ENCODE measurements at regions not wholly inside any gene's neighbourhood (a gene's known extent, or its start where the extent isn't known, plus 50 kb on each side); places are given as distances from the start of the nearest gene placed in this dataset.

GRCh38 chr6:15827496-15828255 lies 164.8 kb upstream of the DTNBP1 start:
- TF ChIP-seq, protein P1, sequence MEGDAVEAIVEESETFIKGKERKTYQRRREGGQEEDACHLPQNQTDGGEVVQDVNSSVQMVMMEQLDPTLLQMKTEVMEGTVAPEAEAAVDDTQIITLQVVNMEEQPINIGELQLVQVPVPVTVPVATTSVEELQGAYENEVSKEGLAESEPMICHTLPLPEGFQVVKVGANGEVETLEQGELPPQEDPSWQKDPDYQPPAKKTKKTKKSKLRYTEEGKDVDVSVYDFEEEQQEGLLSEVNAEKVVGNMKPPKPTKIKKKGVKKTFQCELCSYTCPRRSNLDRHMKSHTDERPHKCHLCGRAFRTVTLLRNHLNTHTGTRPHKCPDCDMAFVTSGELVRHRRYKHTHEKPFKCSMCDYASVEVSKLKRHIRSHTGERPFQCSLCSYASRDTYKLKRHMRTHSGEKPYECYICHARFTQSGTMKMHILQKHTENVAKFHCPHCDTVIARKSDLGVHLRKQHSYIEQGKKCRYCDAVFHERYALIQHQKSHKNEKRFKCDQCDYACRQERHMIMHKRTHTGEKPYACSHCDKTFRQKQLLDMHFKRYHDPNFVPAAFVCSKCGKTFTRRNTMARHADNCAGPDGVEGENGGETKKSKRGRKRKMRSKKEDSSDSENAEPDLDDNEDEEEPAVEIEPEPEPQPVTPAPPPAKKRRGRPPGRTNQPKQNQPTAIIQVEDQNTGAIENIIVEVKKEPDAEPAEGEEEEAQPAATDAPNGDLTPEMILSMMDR (conservative IDR thresholded peaks at IDR 0.05), result no peak
- no peak for TF ChIP-seq ZFX (IDR thresholded peaks at IDR 0.05)
